ENCODE measurements at regions not wholly inside any gene's neighbourhood (a gene's known extent, or its start where the extent isn't known, plus 50 kb on each side); places are given as distances from the start of the nearest gene placed in this dataset.

DNA sequence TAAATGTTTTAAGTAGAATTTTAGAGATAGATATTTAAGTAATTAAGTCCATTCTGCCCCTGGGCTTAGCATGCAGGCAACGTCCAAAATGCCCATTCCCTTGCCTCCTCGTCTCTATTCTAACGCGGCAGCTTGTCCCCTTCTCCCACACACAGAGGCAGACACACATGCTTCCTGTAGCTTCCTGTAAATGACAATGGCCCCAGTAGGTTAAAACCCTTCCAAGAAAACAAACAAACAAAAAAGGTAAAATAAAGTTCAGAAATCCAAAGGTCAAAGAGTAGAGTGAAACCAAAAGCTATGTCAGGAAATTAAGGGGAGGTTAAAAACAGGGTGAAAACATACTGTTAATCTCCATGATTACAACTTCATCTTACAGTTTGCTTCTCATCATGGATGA lies 857.6 kb downstream of the GATA3 start:
- Histone ChIP-seq H3K27ac (ENCODE audit: low read depth, low read length) (no peak overlapping the region), H3F3A (ENCODE audit: insufficient read depth) (no peaks in the 10 kb centered on the region), H3K36me3 (ENCODE audit: low read length) (no peaks in the 10 kb centered on the region), H3K4me3 (ENCODE audit: insufficient read depth, low read length, poor library complexity, severe bottlenecking) (no peak overlapping the region), H3K9me2 (replicated peaks; ENCODE audit: insufficient read depth, low read length) (no peaks in the 10 kb centered on the region; the same call in 1 of the 2 replicates), H3K9ac (ENCODE audit: low read length) (no peak overlapping the region), H4K20me1 (ENCODE audit: low read depth, low read length) (no peaks in the 10 kb centered on the region), H3K27me3 (ENCODE audit: low read length) (no peaks in the 10 kb centered on the region), H2AFZ (ENCODE audit: low read depth, low read length, severe bottlenecking) (no peak overlapping the region), H3K9me3 (ENCODE audit: insufficient read depth, low read length) (no peaks in the 10 kb centered on the region), H3K4me2 (ENCODE audit: low read depth, low read length, poor library complexity, severe bottlenecking) (no peak overlapping the region), H3K79me2 (ENCODE audit: insufficient read depth, low read length) (no peaks in the 10 kb centered on the region)
- TF ChIP-seq CTCF (IDR thresholded peaks at IDR 0.05; ENCODE audit: insufficient read depth, low read length, poor library complexity, severe bottlenecking), result no peak
- TF ChIP-seq EZH2phosphoT487 (conservative IDR thresholded peaks at IDR 0.05; ENCODE audit: low read length), result no peak

DNA sequence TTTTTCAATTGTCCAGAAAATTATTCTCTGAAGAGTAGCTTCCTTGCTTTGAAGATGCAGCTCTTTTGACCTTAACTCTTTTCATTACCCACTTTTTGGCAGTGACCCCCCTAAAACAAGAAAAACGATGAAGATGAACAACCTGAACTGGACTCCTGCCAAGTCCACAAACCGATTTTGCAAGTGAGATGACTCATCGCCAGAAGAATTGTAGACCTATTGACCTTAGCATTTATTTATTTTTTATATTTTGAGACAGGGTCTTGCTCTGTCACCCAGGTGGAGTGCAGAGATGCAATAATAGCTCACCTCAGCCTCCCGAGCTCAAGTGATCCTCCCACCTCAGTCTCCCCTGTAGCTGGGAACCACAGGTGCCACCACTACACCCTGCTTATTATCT lies 859.2 kb downstream of the GATA3 start:
- H3K9ac ChIP-seq (ENCODE audit: low read length), result no peak overlapping the region
- H3K27ac ChIP-seq (ENCODE audit: low read depth, low read length), result no peak overlapping the region
- H3K79me2 ChIP-seq (ENCODE audit: insufficient read depth, low read length), result no peaks in the 10 kb centered on the region
- H3K9me2 ChIP-seq (replicated peaks; ENCODE audit: insufficient read depth, low read length), result no peaks in the 10 kb centered on the region; the same call in 1 of the 2 replicates
- H2AFZ ChIP-seq (ENCODE audit: low read depth, low read length, severe bottlenecking), result no peak overlapping the region
- no peaks in the 10 kb centered on the region for H3F3A ChIP-seq (ENCODE audit: insufficient read depth)
- no peaks in the 10 kb centered on the region for H4K20me1 ChIP-seq (ENCODE audit: low read depth, low read length)
- H3K36me3 ChIP-seq (ENCODE audit: low read length), result no peaks in the 10 kb centered on the region
- no peak overlapping the region for H3K4me3 ChIP-seq (ENCODE audit: insufficient read depth, low read length, poor library complexity, severe bottlenecking)
- no peak for TF ChIP-seq CTCF (IDR thresholded peaks at IDR 0.05; ENCODE audit: insufficient read depth, low read length, poor library complexity, severe bottlenecking)
- TF ChIP-seq EZH2phosphoT487 (conservative IDR thresholded peaks at IDR 0.05; ENCODE audit: low read length), result no peak
- no peak overlapping the region for H3K4me2 ChIP-seq (ENCODE audit: low read depth, low read length, poor library complexity, severe bottlenecking)
- no peaks in the 10 kb centered on the region for H3K9me3 ChIP-seq (ENCODE audit: insufficient read depth, low read length)
- H3K27me3 ChIP-seq (ENCODE audit: low read length), result no peaks in the 10 kb centered on the region

- H3F3A ChIP-seq (ENCODE audit: insufficient read depth), result no peaks in the 10 kb centered on the region
- H3K27ac ChIP-seq (ENCODE audit: low read depth, low read length), result no peak overlapping the region
- H3K79me2 ChIP-seq (ENCODE audit: insufficient read depth, low read length), result no peaks in the 10 kb centered on the region
- no peaks in the 10 kb centered on the region for H3K27me3 ChIP-seq (ENCODE audit: low read length)
- no peak overlapping the region for H2AFZ ChIP-seq (ENCODE audit: low read depth, low read length, severe bottlenecking)
- TF ChIP-seq EZH2phosphoT487 (conservative IDR thresholded peaks at IDR 0.05; ENCODE audit: low read length), result no peak
- no peak for TF ChIP-seq CTCF (IDR thresholded peaks at IDR 0.05; ENCODE audit: insufficient read depth, low read length, poor library complexity, severe bottlenecking)
- no peaks in the 10 kb centered on the region for H4K20me1 ChIP-seq (ENCODE audit: low read depth, low read length)
- no peaks in the 10 kb centered on the region for H3K9me2 ChIP-seq (replicated peaks; ENCODE audit: insufficient read depth, low read length)
- H3K36me3 ChIP-seq (ENCODE audit: low read length), result no peaks in the 10 kb centered on the region
- no peak overlapping the region for H3K4me3 ChIP-seq (ENCODE audit: insufficient read depth, low read length, poor library complexity, severe bottlenecking)
- no peaks in the 10 kb centered on the region for H3K9me3 ChIP-seq (ENCODE audit: insufficient read depth, low read length)
- H3K9ac ChIP-seq (ENCODE audit: low read length), result no peak overlapping the region
- no peak overlapping the region for H3K4me2 ChIP-seq (ENCODE audit: low read depth, low read length, poor library complexity, severe bottlenecking)
These were observed 864.8 kb downstream of the GATA3 start for GRCh38 chr10:8919280-8919679.
